Neutrophil (primary cell): ENCODE measurements at regions not wholly inside any gene's neighbourhood (a gene's known extent, or its start where the extent isn't known, plus 50 kb on each side); places are given as distances from the start of the nearest gene placed in this dataset.

Source experiments
- H3K27ac ChIP-seq: fragments of 200-600 bp; sonication (generic); 2 replicates; pipeline ENCODE4 v1.5.1; 2016; ENCODE audit warnings: mild to moderate bottlenecking, moderate library complexity
- H3K27me3 ChIP-seq: fragments of 200-600 bp; sonication (generic); 2 replicates; pipeline ENCODE4 v1.6.0; 2016; ENCODE audit warnings: mild to moderate bottlenecking
- H3K36me3 ChIP-seq: fragments of 200-600 bp; sonication (generic); 2 replicates; pipeline ENCODE4 v1.5.1; 2017
- H3K4me1 ChIP-seq, 2 experiments: fragments of 200-600 bp in 1 of 2; sonication (generic) in 1 of 2; 1 replicate in 1 of 2; 2 replicates in 1 of 2; pipeline versions ENCODE4 v1.5.1 to v1.6.1; 2013 to 2016; ENCODE audit warnings: low read depth in 1 of 2, low read length in 1 of 2, mild to moderate bottlenecking in 1 of 2, moderate library complexity in 1 of 2; ENCODE audit not compliant: control insufficient read depth in 1 of 2, insufficient read depth in 1 of 2
- H3K4me3 ChIP-seq, 2 experiments: fragments of 200-600 bp in 1 of 2; sonication (generic) in 1 of 2; 1 replicate in 1 of 2; 2 replicates in 1 of 2; pipeline ENCODE4 v1.5.1; 2013 to 2016; ENCODE audit warnings: low read depth in 1 of 2, low read length in 1 of 2, mild to moderate bottlenecking in 1 of 2, moderate library complexity in 1 of 2
- H3K9me3 ChIP-seq: fragments of 200-600 bp; sonication (generic); 2 replicates; pipeline ENCODE4 v1.5.1; 2016
- CTCF ChIP-seq: fragments of 200-600 bp; sonication (generic); IDR thresholded peaks from 2 replicates; pipeline ENCODE4 v1.5.1; 2016; ENCODE audit warnings: antibody characterized with exemption

GRCh38 chr4:141409556-141409955 is 188.9 kb downstream of the ZNF330 start:
- Histone ChIP-seq H3K4me3 (no peak overlapping the region), H3K27me3 (no peaks in the 10 kb centered on the region), H3K4me1 (no peaks in the 10 kb centered on the region), H3K27ac (no peak overlapping the region), H3K36me3 (no peaks in the 10 kb centered on the region), H3K9me3 (no peaks in the 10 kb centered on the region)
- TF ChIP-seq CTCF = no peak

DNA sequence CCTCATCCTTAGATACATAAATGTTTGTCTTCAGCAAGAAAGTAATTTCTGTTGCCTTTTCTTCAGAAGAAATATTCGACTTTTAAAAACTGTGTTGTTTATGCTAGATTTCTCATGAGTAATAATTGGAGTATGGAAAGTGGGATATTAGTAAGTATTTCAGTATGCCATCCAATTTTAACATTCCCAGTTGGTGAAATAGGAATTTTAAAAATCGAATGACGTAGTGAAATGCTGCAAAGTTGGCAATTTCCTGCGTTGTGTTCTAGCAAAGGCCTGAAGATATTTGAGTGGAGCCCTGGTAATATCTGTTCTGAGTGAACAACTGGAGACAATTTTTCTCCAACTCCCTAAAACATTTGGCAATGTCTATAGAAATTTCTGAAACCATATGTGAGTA is 190.1 kb downstream of the ZNF330 start:
- Histone ChIP-seq H3K9me3 (no peaks in the 10 kb centered on the region), H3K4me3 (no peak overlapping the region), H3K27ac (no peak overlapping the region), H3K4me1 (no peaks in the 10 kb centered on the region), H3K27me3 (no peaks in the 10 kb centered on the region), H3K36me3 (no peaks in the 10 kb centered on the region)
- TF ChIP-seq CTCF = no peak

DNA sequence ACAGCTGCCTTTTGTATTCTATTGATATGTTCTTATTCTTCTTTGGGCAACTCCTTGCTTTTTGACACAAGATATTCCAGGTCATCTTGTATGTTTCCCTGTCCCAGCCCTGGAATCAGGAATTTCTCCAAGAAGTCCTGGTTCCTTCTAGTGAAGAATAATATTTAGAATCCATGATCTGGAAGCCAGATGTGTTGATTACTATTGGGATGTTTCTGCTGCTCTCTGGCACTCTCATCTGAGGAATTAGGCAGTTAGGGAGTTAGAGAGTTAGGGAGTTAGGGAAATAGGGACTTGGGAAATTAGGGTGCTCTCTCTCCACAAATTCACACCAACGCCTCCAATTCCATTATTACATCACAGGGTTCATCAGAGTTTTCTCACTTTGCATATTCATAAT is 191.2 kb downstream of the ZNF330 start:
- H3K4me1 ChIP-seq = no peaks in the 10 kb centered on the region
- no peaks in the 10 kb centered on the region for H3K27me3 ChIP-seq
- no peaks in the 10 kb centered on the region for H3K9me3 ChIP-seq
- H3K27ac ChIP-seq = no peak overlapping the region
- no peaks in the 10 kb centered on the region for H3K36me3 ChIP-seq
- no peak overlapping the region for H3K4me3 ChIP-seq
- TF ChIP-seq CTCF = no peak

DNA sequence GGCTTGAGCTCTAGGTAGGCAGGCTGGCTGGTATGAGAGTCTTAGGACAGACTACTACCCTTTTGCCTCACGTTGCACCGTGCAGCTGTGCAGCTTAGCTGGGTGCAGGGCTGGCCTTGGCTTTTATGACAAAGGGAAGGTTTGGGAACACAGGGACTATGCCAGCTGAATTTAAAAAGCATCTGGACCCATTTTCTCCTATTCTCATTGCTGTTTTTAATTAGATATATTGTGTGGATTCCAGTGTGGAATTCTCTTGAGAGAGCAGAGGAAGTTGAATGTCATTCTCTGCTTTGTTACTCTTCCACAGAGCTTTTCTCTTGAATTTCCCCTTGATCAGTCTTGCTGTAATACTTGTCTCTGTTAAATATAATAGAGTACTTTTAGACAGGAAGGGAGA is 192.7 kb downstream of the ZNF330 start:
- no peak overlapping the region for H3K27ac ChIP-seq
- H3K36me3 ChIP-seq = no peaks in the 10 kb centered on the region
- no peak for TF ChIP-seq CTCF
- H3K4me3 ChIP-seq = no peak overlapping the region
- H3K4me1 ChIP-seq = no peaks in the 10 kb centered on the region
- no peaks in the 10 kb centered on the region for H3K27me3 ChIP-seq
- H3K9me3 ChIP-seq = no peaks in the 10 kb centered on the region

- no peak for TF ChIP-seq CTCF
- H3K9me3 ChIP-seq = no peaks in the 10 kb centered on the region
These were observed 195.0 kb downstream of the ZNF330 start for GRCh38 chr4:141415651-141416050.

DNA sequence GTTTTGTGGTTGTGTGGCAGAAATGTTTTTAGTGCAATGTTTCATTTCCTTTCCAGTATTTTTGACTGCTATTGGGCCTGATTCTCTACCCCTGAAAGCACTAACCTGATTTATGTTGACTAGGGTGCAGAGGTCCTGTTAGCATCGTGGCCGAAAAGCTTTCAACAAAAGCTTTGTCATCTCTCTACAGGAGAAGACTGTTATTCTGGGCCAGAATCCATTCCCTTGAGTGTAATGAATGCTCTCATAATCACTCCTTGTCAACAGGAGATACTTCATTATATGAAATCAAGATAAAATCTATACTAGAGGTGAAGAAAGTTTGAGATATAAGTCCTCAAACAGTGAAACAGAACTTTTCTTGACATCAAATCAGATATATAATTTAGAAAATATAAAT is 195.5 kb downstream of the ZNF330 start:
- H3K4me1 ChIP-seq = no peaks in the 10 kb centered on the region
- H3K36me3 ChIP-seq = no peaks in the 10 kb centered on the region
- H3K9me3 ChIP-seq = no peaks in the 10 kb centered on the region
- no peak for TF ChIP-seq CTCF
- H3K27me3 ChIP-seq = no peaks in the 10 kb centered on the region
- H3K27ac ChIP-seq = no peak overlapping the region
- no peak overlapping the region for H3K4me3 ChIP-seq

More at GRCh38 chr4:141415651-141416050, 195.0 kb downstream of the ZNF330 start:
- Histone ChIP-seq H3K27me3 (no peaks in the 10 kb centered on the region), H3K4me3 (no peak overlapping the region), H3K36me3 (no peaks in the 10 kb centered on the region), H3K27ac (no peak overlapping the region), H3K4me1 (no peaks in the 10 kb centered on the region)
